ENCODE measurements at regions not wholly inside any gene's neighbourhood (a gene's known extent, or its start where the extent isn't known, plus 50 kb on each side); places are given as distances from the start of the nearest gene placed in this dataset.

- TF ChIP-seq GLIS3 (CRISPR knock-in tag; IDR thresholded peaks at IDR 0.05) (no peak), TOX (CRISPR knock-in tag; IDR thresholded peaks at IDR 0.05; ENCODE audit: borderline replicate concordance) (no peak), OSR1 (CRISPR knock-in tag; IDR thresholded peaks at IDR 0.05) (no peak), ISL1 (CRISPR knock-in tag; IDR thresholded peaks at IDR 0.05) (no peak), POU6F1 (CRISPR knock-in tag; IDR thresholded peaks at IDR 0.05; ENCODE audit: borderline replicate concordance, low read depth) (no peak), SNAI2 (CRISPR knock-in tag; IDR thresholded peaks at IDR 0.05) (no peak), BACH2 (CRISPR knock-in tag; IDR thresholded peaks at IDR 0.05; ENCODE audit: borderline replicate concordance) (no peak), TSHZ2 (CRISPR knock-in tag; IDR thresholded peaks at IDR 0.05) (no peak), CREB5 (CRISPR knock-in tag; IDR thresholded peaks at IDR 0.05; ENCODE audit: low read depth) (no peak), ARNTL (CRISPR knock-in tag; IDR thresholded peaks at IDR 0.05; ENCODE audit: borderline replicate concordance, low read depth) (no peak), ZNF8 (CRISPR knock-in tag; IDR thresholded peaks at IDR 0.05) (no peak), CSRNP3 (CRISPR knock-in tag; IDR thresholded peaks at IDR 0.05) (no peak)
- ATAC-seq, result no peak
Measured at GRCh38 chr3:90068783-90069182, 961.4 kb downstream of the EPHA3 start.

GRCh38 chr3:90069748-90070147 is 962.3 kb downstream of the EPHA3 start:
- TF ChIP-seq GLIS3 (CRISPR knock-in tag; IDR thresholded peaks at IDR 0.05) (no peak), ZC3H10 (CRISPR knock-in tag; IDR thresholded peaks at IDR 0.05) (no peak), TSHZ2 (CRISPR knock-in tag; IDR thresholded peaks at IDR 0.05) (no peak), ZFP3 (CRISPR knock-in tag; IDR thresholded peaks at IDR 0.05) (no peak), SNAI2 (CRISPR knock-in tag; IDR thresholded peaks at IDR 0.05) (no peak), TCF4 (CRISPR knock-in tag; IDR thresholded peaks at IDR 0.05; ENCODE audit: borderline replicate concordance) (no peak), TOX (CRISPR knock-in tag; IDR thresholded peaks at IDR 0.05; ENCODE audit: borderline replicate concordance) (no peak), ZNF8 (CRISPR knock-in tag; IDR thresholded peaks at IDR 0.05) (no peak), CSDC2 (CRISPR knock-in tag; IDR thresholded peaks at IDR 0.05) (no peak), ESRRG (CRISPR knock-in tag; IDR thresholded peaks at IDR 0.05) (no peak), ZNF565 (CRISPR knock-in tag; conservative IDR thresholded peaks at IDR 0.05; ENCODE audit: low read depth) (no peak), ZFP30 (CRISPR knock-in tag; IDR thresholded peaks at IDR 0.05) (no peak), POU6F1 (CRISPR knock-in tag; IDR thresholded peaks at IDR 0.05; ENCODE audit: borderline replicate concordance, low read depth) (no peak), CREB5 (CRISPR knock-in tag; IDR thresholded peaks at IDR 0.05; ENCODE audit: low read depth) (no peak)
- no peak for ATAC-seq

All from SK-N-SH treated with all-trans-retinoic acid at 6 μM for 48 hours (cell line).